ENCODE measurements at regions not wholly inside any gene's neighbourhood (a gene's known extent, or its start where the extent isn't known, plus 50 kb on each side); places are given as distances from the start of the nearest gene placed in this dataset.

DNA sequence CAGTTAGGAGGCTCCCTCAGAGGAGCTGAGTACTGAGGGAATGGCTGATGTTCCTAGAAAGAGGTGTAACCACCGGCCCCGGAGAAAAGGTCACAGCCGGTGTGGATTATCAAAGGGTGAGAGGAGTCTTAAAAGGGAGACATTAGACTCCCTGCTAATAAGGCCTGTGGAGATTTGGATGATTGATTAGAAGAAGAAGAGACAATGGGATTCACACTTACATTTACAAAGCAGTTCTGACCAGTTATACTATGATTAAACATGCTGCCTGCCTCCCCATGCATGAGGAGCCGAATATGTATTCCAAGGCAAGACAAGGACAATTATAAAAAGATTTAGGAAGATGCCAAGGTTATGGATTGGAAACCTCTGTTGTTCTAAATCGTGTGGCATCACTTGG lies 302.4 kb downstream of the SLC4A3 start:
- no peak for DNase-seq
- Histone ChIP-seq H3K4me1 (ENCODE audit: control insufficient read depth in 2 of 3, insufficient read depth in 2 of 3, low read depth in 1 of 3, low read length in 3 of 3) (no peaks in the 10 kb centered on the region), H3K36me3 (ENCODE audit: control insufficient read depth in 2 of 3, insufficient read depth in 3 of 3, low read length in 3 of 3) (no peaks in the 10 kb centered on the region), H3K4me3 (ENCODE audit: low read length in 3 of 3) (no peak overlapping the region), H3K9ac (ENCODE audit: low read length in 3 of 3) (no peak overlapping the region), H3K27ac (ENCODE audit: low read depth in 2 of 2, low read length in 2 of 2) (no peak overlapping the region), H3K9me3 (ENCODE audit: control insufficient read depth in 2 of 3, insufficient read depth in 1 of 3, low read length in 3 of 3) (no peaks in the 10 kb centered on the region), H3K27me3 (ENCODE audit: control insufficient read depth, insufficient read depth, low read length) (no peaks in the 10 kb centered on the region)
- no peak for TF ChIP-seq CTCF (IDR thresholded peaks at IDR 0.05; ENCODE audit: borderline replicate concordance, extremely low read depth, insufficient read depth)
- intact Hi-C loops (cut with DNase I) = no loop called here
- no peak for FAIRE-seq

GRCh38 chr2:219939647-219940046 lies 312.2 kb downstream of the SLC4A3 start:
- DNase-seq = no peak
- intact Hi-C loops (cut with DNase I) = no loop called here
- no peak for TF ChIP-seq CTCF (IDR thresholded peaks at IDR 0.05; ENCODE audit: borderline replicate concordance, extremely low read depth, insufficient read depth)
- Histone ChIP-seq H3K27me3 (ENCODE audit: control insufficient read depth, insufficient read depth, low read length) (no peaks in the 10 kb centered on the region), H3K4me3 (ENCODE audit: low read length in 3 of 3) (no peak overlapping the region), H3K9ac (ENCODE audit: low read length in 3 of 3) (no peak overlapping the region), H3K27ac (ENCODE audit: low read depth in 2 of 2, low read length in 2 of 2) (no peak overlapping the region), H3K36me3 (ENCODE audit: control insufficient read depth in 2 of 3, insufficient read depth in 3 of 3, low read length in 3 of 3) (no peaks in the 10 kb centered on the region), H3K9me3 (ENCODE audit: control insufficient read depth in 2 of 3, insufficient read depth in 1 of 3, low read length in 3 of 3) (no peaks in the 10 kb centered on the region), H3K4me1 (ENCODE audit: control insufficient read depth in 2 of 3, insufficient read depth in 2 of 3, low read depth in 1 of 3, low read length in 3 of 3) (no peaks in the 10 kb centered on the region)
- FAIRE-seq = no peak

DNA sequence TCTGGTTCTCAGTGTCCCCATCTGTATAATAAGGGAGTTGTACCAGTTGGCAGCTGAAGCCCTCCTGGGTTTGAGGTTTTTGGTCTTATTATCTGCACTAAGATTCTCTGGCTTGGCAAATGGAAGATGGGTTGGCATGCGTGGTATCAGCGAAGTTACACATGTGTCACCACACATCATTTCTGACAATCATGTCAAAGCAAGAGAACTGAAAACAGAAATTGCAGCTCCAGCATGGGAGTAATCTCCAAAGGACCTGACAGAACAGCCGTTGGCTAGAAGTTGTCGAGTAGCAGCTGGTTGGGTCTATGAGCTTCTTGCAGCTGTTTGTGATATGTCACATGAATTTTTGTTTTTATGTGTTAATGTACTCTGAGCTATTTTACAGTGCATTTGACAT lies 317.4 kb downstream of the SLC4A3 start:
- Histone ChIP-seq H3K9ac (ENCODE audit: low read length in 3 of 3) (no peak overlapping the region), H3K27ac (ENCODE audit: low read depth in 2 of 2, low read length in 2 of 2) (no peak overlapping the region), H3K27me3 (ENCODE audit: control insufficient read depth, insufficient read depth, low read length) (no peaks in the 10 kb centered on the region), H3K4me3 (ENCODE audit: low read length in 3 of 3) (no peak overlapping the region), H3K36me3 (ENCODE audit: control insufficient read depth in 2 of 3, insufficient read depth in 3 of 3, low read length in 3 of 3) (no peaks in the 10 kb centered on the region), H3K4me1 (ENCODE audit: control insufficient read depth in 2 of 3, insufficient read depth in 2 of 3, low read depth in 1 of 3, low read length in 3 of 3) (no peaks in the 10 kb centered on the region), H3K9me3 (ENCODE audit: control insufficient read depth in 2 of 3, insufficient read depth in 1 of 3, low read length in 3 of 3) (no peaks in the 10 kb centered on the region)
- FAIRE-seq (no peak), DNase-seq (peak in 2 of 5 donors; percentile 5 to 47)
- intact Hi-C loops (cut with DNase I) = no loop called here
- no peak for TF ChIP-seq CTCF (IDR thresholded peaks at IDR 0.05; ENCODE audit: borderline replicate concordance, extremely low read depth, insufficient read depth)

DNA sequence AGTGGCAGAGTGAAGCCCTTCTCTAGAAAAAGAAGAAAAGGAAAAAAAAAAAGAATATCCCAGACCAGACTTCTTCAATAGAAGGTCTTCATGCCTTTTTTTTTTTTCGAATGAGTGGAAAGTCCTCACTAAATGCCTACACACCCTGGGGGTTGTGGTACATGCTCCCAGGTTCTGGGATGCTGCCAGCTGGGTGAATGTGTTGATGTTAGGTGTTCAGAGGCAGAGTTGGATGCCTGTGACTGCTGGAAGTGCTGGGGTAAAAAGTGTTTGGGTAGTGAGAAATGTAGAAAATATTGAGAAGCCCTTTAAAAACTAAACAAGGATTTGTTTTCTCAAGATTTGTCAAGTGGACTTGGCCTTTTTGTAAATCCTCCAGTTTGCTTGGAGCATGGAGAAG lies 318.6 kb downstream of the SLC4A3 start:
- TF ChIP-seq CTCF (IDR thresholded peaks at IDR 0.05; ENCODE audit: borderline replicate concordance, extremely low read depth, insufficient read depth) = no peak
- H3K27ac ChIP-seq (ENCODE audit: low read depth in 2 of 2, low read length in 2 of 2) = no peak overlapping the region
- FAIRE-seq = no peak

More for the DNA sequence above, 318.6 kb downstream of the SLC4A3 start:
- no peak overlapping the region for H3K9ac ChIP-seq (ENCODE audit: low read length in 3 of 3)
- no peaks in the 10 kb centered on the region for H3K27me3 ChIP-seq (ENCODE audit: control insufficient read depth, insufficient read depth, low read length)
- intact Hi-C loops (cut with DNase I) = no loop called here
- DNase-seq = no peak
- H3K4me1 ChIP-seq (ENCODE audit: control insufficient read depth in 2 of 3, insufficient read depth in 2 of 3, low read depth in 1 of 3, low read length in 3 of 3) = no peaks in the 10 kb centered on the region
- no peak overlapping the region for H3K4me3 ChIP-seq (ENCODE audit: low read length in 3 of 3)
- no peaks in the 10 kb centered on the region for H3K9me3 ChIP-seq (ENCODE audit: control insufficient read depth in 2 of 3, insufficient read depth in 1 of 3, low read length in 3 of 3)
- no peaks in the 10 kb centered on the region for H3K36me3 ChIP-seq (ENCODE audit: control insufficient read depth in 2 of 3, insufficient read depth in 3 of 3, low read length in 3 of 3)

Data from kidney (tissue), 13 donors.